Fibroblast of gingiva (primary cell): ENCODE measurements at regions not wholly inside any gene's neighbourhood (a gene's known extent, or its start where the extent isn't known, plus 50 kb on each side); places are given as distances from the start of the nearest gene placed in this dataset.

Source experiments
- DNase-seq: peaks from one replicate; pipeline ENCODE4 v3.0.0-alpha.2; 2011; ENCODE audit warnings: low read depth

- DNase-seq, result no peak
Measured at GRCh38 chr4:125515016-125515415, 200.3 kb downstream of the FAT4 start.

- DNase-seq, result no peak
Measured at GRCh38 chr4:125517831-125518230, 203.1 kb downstream of the FAT4 start.

GRCh38 chr4:125518281-125518680 lies 203.5 kb downstream of the FAT4 start:
- no peak for DNase-seq

GRCh38 chr4:125519371-125520146 lies 204.8 kb downstream of the FAT4 start:
- no peak for DNase-seq

GRCh38 chr4:125520258-125520990 lies 205.7 kb downstream of the FAT4 start:
- DNase-seq, result no peak

- no peak for DNase-seq
Measured at GRCh38 chr4:125522588-125522987, 207.8 kb downstream of the FAT4 start.

GRCh38 chr4:125522992-125523391 lies 208.2 kb downstream of the FAT4 start:
- no peak for DNase-seq

- DNase-seq, result no peak
Measured at GRCh38 chr4:125526420-125526819, 211.7 kb downstream of the FAT4 start.

- no peak for DNase-seq
Measured at GRCh38 chr4:125527681-125528080, 212.9 kb downstream of the FAT4 start.

GRCh38 chr4:125529071-125529470 lies 214.3 kb downstream of the FAT4 start:
- DNase-seq, result peak; percentile 20

- no peak for DNase-seq
Measured at GRCh38 chr4:125538670-125539069, 223.9 kb downstream of the FAT4 start.

- DNase-seq, result no peak
Measured at GRCh38 chr4:125539691-125540090, 224.9 kb downstream of the FAT4 start.

- DNase-seq, result no peak
Measured at GRCh38 chr4:125541836-125542385, 227.2 kb downstream of the FAT4 start.

- DNase-seq, result no peak
Measured at GRCh38 chr4:125546272-125546671, 231.5 kb downstream of the FAT4 start.

- peak; percentile 44 for DNase-seq
Measured at GRCh38 chr4:125547836-125548235, 233.1 kb downstream of the FAT4 start.

- no peak for DNase-seq
Measured at GRCh38 chr4:125550769-125551168, 236.0 kb downstream of the FAT4 start.

GRCh38 chr4:125551466-125551865 lies 236.7 kb downstream of the FAT4 start:
- no peak for DNase-seq

GRCh38 chr4:125551967-125552366 lies 237.2 kb downstream of the FAT4 start:
- no peak for DNase-seq

- DNase-seq, result no peak
Measured at GRCh38 chr4:125572601-125573000, 257.8 kb downstream of the FAT4 start.

- no peak for DNase-seq
Measured at GRCh38 chr4:125573368-125573767, 258.6 kb downstream of the FAT4 start.

- DNase-seq, result no peak
Measured at GRCh38 chr4:125573786-125574185, 259.0 kb downstream of the FAT4 start.

- no peak for DNase-seq
Measured at GRCh38 chr4:125582302-125582701, 267.5 kb downstream of the FAT4 start.

GRCh38 chr4:125590158-125590557 lies 275.4 kb downstream of the FAT4 start:
- DNase-seq, result no peak
